GM12801 (cell line): ENCODE measurements at regions not wholly inside any gene's neighbourhood (a gene's known extent, or its start where the extent isn't known, plus 50 kb on each side); places are given as distances from the start of the nearest gene placed in this dataset.

Experiments used
- CTCF ChIP-seq: IDR thresholded peaks from one replicate; pipeline ENCODE4 v1.5.1; 2011; ENCODE audit warnings: control low read depth; ENCODE audit not compliant: insufficient read length; ENCODE audit errors: extremely low read depth

GRCh38 chr1:10961300-10961833, 51.1 kb upstream of the TARDBP start:
- TF ChIP-seq CTCF = no peak

DNA sequence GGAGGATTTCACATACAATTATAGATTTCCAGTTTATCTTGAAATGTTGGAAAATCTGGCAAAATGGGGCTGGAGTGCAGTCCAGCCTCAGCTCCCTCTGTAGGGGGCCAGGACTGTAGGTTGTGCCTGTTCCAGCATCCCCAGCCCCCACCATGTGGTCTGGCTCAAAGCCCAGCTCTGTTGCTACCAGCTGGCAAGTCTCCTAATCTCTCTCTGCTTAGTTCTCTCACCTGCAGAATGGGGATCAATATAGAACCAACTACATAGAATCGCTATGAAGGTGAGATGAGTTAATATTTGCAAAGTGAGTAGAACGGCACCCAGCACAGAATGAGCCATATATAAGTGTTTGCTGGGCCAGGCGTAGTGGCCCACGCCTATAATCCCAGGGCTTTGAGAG, 50.0 kb upstream of the TARDBP start:
- TF ChIP-seq CTCF = no peak
